Suppressor macrophage treated with lipopolysaccharide for 4 hours (primary cell): ENCODE measurements at regions not wholly inside any gene's neighbourhood (a gene's known extent, or its start where the extent isn't known, plus 50 kb on each side); places are given as distances from the start of the nearest gene placed in this dataset.

Experiments used
- DNase-seq: peaks from one replicate; pipeline ENCODE4 v3.0.0-alpha.2; 2020

DNA sequence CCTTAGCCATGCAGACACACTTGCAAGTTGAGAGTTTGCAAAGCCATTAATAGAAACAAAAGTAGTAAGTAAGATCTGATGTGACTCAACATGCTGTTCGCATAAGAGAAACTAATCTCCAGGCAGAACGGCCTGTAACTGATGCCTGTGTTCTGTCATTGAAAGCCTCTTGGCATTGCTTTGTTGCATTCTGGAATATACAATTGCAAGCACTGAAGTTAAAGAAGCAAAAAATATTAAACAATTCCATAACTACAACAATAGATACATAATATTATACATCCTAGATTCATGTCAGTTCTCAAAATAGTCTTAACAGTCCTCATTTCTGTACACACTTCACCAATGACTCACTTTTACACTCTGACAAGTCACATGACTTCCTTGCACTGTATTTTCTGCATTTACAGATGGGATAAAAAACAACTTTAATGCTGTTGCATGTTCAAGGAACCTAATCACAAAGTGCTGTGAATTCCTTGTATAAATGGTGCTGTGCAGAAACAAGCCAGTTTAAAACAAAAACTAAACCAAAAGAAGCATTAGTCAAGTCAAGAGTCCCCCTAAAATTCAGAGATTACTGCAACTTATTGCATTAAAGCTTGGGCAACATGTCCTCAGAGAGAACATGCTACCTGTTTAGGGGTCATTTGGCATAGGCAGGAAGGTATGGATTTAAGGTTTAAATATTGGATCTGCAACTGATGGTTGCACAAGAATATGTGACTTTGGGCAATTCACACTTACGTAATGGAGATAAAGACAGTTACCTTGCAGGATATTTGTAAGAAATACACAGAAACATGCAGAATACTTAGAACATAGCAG is 79.5 kb upstream of the SERP2 start:
- no peak for DNase-seq

DNA sequence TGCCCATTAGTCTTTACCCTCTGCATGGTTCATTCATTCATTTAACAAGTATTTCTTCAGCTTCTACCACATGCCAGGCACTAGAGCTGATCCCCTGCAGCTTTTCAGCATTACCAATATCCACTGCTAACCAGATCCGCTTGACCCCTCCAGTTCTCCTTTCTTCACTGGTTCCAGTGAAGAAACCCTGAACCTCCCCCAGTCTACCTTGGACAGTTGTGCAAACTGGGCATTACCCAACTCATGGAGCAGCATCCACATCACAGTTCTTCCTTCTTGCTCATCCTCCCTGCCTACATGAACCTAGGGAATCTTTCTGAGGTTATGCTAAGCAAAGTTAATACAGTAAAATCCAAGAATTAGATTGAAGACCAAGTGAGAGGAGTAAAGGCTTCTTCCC is 78.7 kb upstream of the SERP2 start:
- DNase-seq: peak; percentile 63

DNA sequence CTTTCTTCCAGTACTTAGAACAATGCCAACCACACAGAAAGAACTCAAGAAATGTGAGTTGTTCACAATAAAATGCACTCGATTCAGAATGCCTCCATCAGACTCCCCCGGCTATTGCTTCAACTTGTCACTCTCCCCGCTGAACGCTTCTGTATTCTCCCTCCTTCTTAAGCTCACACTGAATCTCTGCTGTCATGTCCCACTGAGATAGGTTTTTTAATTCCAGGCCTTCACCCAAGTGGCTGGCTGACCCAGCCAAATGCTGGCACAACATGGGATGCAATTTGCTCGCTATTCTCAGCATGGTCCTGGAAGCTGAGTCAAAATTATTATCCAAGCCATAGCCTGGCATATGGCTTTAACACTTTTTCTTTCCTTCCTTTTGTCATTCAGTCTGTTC is 76.8 kb upstream of the SERP2 start:
- no peak for DNase-seq

DNA sequence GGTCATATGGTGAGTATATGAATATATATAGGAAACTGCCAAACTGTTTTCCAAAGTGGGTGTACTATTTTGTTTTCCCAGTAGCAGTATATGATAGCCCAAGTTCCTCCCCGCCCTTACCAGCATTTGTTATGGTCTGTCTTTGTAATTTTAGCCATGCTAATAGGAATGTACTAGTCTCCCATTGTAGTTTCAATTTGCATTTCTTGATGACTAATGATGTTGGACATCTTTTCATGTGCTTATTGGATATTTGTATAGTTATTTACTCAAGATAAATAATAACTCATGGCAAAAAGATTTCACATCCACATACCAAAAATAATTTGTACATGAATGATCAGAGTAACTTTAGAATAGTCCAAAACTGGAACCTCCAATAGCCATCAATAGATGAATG is 75.3 kb upstream of the SERP2 start:
- no peak for DNase-seq

DNA sequence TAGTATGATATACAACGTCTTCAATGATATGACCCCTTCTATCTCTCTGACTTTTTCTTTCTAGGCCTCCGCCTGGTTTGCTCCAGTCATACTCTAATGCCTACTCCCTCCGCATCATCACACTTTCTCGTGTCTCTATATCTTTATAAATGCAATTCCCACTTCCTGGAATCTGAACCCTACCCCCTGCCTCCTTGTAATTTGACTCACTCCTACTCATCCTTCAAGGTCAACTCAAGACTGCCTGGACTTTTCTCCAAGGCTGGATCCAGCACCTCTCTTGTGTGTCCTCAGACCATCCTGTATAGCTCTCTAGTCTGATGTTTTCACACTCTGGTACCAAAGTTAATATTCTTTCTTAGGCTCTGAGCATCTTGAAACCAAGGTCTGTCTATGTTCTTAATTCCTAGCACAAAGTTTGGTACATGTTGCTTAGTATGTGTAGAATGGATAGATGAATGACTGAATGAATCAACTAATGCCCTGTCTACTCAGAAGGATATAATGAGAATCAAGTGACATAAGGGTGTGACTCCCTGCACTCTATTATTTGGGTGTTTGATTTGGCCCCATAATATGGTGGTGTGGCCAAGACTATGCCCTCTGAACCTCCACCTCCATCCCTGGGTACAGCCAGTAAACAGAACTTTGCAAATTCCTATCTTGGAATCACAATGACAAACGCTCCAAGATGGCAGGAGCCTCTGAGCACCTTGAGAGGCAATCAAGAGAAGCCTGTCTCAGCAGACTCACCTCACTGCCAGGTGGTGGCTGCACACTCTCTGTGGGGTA is 74.3 kb upstream of the SERP2 start:
- DNase-seq: no peak

DNA sequence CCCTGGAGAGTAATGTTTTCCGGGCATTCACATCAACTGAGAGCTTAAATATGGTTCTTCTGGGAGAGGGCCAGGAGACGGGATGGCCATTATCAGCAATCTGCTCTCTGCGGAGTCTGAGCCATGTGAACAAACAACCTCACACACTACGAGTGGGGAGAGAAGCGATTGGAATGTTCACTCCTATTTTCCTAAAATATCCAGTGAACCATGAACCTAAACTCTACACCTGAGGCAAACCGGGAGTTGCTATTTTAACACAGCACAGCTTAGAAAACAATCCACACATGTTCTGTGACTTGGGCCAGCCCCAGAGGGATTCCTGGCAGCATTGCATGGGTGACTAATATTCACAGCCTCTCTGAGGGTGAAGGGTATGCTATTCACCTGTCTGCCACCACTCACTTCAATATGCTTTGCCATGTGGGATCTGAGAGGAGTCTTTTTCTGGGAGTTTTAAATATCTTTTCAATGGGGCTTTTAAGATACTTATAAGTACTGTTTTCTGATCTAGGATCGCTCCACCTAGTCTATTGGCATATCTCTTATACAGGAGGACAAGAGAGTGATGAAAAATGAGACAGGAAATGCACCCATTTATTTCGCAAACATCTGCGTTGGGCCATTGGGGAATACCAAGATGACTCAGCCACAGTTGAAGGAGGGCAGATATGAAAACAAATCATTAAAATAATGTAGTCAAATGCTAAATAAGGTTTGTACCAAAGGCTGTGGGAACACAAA is 72.6 kb upstream of the SERP2 start:
- DNase-seq: peak; percentile 85

DNA sequence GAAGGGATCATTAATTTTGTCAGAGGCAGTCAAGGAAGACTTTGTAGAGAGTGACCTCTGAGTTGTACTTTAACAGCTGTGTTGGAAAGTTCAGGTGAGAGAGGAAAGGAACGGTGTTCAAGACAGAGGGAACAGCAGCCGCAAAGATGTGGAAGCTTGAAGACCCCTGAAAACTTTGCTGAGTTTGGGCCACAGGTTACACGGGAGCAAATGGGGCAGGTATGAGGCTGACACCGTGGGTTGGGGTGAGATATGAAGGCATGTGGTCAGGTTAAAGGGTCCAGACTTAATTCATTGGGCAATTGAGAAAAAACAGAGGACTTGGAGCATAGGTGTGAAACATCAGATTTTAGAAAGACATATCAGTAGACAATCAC is 72.0 kb upstream of the SERP2 start:
- no peak for DNase-seq

DNA sequence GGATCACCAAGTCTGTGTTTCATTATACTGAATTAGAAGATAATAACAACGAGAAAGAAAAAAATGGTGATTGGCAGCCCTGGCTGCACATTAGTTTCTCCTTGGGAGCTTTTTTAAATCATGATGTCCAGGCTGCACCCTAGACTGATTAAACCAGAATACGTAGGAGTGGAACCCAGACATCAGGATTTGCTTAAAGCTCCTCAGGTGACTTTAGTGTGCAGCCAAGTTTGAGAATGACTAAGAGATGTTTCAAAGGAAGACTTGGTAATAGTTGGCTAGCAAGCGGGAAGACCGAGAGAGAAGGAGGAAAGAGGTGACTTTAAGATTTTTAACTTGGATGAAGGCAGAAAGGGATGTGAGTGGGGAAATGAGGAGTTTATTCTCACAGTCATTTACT is 71.4 kb upstream of the SERP2 start:
- no peak for DNase-seq

DNA sequence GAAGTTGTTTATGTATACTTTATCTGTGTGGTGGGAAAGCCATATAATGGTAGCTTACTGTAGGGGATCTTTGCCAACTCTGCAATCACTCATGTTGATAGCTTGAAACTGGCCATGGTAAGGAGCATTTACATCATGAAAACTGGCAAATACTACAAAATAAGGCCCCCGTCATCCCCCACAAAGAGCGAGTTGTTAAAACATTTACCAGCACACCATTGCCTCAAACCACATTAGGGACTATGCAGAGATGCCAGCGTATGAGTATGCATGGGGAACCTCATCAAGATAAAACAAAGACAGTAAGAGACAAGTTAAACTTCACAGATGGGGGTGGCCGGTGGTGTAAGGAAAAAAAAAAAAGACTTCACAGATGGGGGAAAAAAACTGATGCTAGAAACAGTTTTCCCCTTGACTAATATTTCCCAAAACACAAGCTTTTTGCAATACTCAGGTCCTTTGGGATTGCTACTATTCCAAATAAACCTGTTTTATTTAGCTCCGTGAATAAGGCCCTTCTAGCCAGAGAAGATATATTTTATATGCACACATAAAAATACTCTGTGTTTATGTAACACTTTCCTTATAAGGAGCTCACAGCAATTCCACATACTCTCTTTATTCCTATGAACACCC is 70.6 kb upstream of the SERP2 start:
- no peak for DNase-seq

DNA sequence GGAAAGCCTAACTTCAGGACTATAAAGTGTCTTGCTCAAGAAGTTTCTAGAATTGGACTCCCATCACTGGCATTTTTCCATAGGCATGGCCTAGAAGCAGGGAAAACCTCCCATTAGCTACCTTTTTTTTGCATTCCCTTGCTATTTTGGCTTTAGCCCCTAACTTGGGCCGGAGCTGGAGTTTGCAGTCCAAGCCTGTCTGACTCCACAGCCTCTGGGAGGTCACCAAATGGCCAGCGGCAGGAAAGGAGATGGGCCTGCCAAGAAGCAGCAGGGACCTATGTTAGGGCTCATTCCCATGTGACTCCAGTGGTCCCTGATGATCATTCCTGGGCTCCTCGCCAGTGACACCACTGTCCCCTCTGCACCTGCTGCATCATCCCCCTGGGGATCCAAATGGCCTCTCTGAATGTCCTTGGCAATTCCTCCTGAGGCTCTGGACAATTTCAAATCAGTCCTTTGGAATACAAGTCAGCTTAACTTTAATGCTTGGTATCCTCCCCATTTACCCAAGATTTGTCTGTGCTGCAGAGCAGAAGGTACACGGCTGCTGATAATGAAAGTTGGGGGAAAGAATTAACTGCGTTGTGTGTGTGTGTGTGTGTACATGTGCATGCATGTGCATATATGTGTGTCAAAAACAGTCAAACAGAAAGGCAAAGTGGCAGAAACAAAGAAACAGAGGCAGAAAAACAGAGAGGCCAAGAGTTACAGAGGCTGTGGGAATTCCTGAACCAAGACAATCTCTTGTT is 69.8 kb upstream of the SERP2 start:
- no peak for DNase-seq

DNA sequence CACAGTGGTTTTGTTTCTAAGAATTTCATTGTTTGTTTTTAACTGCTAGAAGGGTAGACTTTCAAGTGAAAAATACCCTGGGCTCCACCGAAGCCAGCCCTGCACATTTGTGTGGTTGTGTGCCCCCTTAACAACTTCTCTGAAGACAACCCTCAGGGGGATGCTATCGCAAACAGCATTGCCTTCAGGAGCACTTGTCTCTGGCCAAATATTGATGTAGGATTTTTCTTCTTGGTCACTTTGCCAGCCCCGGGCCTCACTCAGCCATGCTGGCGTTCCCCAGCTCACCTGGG is 69.2 kb upstream of the SERP2 start:
- DNase-seq: no peak

DNA sequence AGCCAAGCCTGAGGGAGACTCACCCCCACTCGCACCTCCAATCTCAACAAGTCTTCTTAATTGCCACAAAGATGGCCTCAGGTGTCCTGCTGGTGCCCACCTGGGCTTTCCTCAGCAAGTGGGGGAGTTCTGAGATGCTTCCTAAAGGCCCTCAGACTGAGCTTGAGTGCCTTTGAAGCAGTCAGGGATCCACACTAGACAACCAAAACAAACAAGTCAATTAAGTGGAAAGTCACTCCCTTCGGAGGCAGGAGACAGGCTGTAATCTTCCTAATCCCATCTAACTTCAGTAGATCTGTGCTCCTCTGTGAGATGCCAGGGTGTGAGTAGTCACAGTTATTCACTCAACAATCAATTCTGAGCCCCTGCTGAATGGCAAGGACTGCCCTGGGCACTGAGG is 68.3 kb upstream of the SERP2 start:
- DNase-seq: no peak

DNA sequence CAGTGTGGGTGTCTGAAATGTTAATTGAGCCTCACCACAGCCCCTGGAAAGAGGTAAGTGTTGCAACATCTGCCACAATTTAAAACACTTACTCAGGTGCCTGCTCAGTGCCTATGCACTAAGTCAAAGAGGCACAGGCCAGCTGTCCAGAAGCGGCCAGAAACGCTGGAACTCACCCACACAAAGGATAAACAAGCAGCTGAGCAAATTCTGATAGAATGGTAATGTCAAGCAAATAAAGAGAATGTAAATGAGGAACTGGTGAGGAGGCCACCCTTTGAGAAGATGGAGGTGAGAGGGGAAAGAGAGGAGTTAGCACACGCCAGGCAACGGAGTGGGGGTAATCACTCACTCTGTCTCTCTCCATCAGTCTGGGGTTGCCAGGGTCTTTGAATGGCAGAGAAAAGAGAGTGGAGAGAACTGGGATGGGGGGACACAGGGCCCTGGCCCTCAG is 67.7 kb upstream of the SERP2 start:
- no peak for DNase-seq

DNA sequence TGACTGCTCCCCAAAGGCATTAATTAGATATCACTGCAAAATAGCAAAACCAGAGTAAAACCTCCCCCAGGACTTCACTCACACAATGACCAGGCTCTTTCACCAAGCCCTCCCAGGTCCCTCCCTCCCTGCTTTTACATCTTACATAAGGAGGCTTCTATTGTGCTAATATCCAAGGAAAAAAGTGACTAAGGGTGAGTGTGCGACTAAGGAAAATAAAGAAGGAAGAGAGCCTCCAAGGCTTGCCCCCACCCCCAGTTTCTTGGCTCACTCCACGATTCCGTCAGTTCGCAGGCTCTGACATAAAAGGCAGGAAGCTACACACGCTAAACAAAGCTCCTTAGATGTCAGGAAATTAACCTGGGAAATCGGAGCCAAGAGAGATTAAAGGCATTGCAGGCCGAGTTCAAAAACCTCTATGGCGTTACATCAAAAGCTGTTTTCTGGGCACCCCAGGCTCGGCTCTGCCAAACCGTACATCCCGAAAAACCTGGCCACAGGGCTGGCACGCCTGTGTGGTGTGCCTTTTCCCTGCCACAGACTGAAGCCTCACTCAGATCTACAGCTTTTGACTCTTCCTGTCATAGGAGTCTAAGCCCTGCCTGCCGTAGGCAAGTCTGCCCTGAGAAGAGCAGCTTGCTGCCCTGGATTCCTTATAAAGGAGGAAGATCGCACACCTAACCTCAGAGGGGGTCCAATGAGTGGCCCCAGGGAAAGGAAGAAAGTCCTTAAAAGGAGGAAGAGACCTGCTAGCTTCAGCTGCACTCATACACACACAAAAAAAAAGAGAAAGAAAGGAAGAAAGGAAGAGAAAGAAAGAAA is 67.0 kb upstream of the SERP2 start:
- peak; percentile 67 for DNase-seq

DNA sequence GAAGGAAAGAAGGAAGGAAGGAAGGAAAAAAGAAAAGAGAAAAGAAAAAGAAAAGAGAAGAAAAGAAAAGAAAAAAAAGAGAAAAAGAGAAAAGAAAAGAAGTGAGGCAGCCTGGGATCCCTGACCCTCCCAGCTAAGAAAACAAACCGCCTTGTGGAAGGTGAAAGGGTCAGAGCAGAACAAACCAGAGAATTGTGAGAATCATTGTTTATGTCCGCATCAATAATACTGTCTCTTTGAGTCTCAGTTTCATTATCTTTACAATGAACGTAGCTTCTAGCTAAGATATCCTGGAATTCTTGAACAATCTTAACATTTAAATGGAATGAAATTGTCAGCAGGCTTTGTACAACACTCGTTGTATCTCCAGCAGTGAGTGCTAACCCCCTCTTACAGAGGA is 66.4 kb upstream of the SERP2 start:
- no peak for DNase-seq

DNA sequence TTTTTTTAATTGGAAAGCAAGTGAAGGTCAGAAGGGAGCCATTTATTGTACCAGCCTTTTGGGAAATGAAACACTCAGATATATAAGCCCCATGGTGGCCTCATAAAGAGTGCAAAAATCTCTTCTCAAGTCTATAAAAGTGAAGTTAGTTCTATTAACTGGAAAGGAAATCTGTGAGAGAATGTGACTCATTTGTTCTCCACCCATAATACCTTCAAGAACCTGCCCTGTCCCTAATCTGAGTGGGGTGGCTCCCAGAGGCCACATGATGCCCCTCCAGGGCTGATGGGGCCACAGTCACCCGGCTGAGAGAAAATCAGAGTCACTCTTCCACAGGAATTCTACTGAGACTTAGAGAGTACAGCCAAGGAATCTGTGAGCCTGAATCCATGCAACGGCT is 65.8 kb upstream of the SERP2 start:
- no peak for DNase-seq

DNA sequence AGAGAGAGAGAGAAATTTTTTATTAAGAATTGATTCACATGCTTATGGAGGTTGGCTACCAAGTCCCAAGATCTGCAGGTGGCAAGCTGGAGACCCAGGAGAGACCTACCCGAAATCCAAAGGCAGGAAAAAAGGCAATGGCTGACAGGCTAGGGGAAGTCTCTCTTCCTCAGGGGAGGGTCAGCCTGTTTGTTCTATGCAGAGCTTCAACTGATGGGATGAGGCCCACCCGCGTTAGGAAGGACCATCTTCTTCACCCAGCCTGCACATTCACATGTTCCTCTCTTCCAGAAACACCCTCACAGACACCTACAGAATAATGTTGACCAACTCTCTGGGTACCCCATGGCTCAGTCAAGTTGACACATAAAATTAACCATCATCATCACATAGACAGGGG is 65.3 kb upstream of the SERP2 start:
- DNase-seq: no peak

DNA sequence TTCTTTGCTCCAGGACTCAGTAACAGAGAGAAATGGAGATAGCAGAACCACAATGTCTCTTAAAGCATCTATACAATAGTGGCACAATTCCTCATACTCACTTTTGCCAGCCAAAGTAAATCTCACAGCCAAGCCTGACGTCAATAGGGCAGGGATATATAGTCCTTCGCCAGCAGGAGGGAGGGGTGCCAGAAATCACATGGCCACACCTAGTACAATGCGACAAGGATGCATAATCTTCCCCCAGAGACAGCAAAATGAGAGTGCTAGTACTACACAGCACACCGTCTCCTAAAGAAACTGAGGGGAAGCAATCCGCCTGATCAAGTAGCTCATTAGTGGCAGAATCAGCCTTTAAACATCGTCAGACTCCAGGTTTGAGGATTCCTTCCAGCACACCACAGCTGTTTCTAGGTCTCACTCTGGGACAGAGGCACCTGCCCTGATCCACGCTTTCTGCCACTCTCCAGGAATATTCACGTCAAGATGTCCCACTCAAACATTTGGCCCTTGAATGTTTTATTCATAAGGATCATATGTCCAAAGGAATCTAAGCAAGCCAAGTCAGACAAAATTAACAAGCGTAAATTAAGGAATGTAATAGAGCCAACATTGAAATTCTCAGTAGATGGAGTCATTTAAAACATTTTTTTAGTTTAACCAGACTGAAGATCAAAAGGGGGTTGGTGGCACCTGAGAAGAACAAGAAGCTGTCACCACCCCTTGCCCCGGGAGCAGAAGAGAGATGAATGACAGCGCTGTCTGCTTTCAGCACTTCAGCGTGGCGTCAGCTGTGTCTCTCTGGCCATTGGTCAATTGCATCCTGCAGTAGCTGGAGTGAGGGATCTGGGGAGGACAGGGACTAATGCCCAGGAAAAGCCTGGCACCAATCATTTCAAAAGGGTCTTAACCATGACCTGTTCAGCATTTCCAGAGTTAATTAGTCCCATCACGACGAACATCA is 63.5 kb upstream of the SERP2 start:
- no peak for DNase-seq

DNA sequence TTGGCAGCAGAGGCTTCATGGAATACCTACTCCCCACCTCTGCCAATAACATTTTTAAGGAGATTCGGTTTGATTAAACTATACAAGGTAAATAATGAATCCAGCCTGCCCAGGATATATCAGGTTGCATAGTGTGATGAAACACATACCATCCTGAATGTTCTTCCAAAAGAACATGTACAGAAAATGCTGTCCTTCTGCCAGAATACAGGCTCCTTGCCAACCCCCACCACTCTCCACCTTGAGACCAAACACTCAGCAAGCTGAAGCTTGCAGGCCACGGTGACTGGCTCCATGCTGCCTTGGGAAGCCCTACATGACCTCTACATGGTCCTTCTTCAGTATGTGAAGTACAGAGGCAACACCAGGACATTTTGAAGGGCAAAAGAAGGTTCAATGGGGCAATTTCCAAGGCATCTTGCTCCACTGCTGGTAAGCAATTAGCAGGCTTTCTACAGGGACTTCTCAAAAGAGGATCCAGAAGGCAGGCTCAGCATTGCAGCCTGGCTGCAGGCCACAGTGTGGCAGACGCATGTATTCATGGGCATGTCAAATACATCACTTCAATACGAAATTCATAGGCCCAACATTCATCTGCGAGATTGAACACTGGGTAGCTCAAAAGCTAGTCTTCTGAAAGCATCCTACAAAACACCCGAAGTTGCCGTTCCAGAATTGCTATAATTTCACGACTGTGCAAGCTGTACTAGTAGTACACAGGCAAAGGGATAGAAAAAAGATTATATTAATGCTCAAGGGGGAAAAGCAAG is 62.4 kb upstream of the SERP2 start:
- no peak for DNase-seq

DNA sequence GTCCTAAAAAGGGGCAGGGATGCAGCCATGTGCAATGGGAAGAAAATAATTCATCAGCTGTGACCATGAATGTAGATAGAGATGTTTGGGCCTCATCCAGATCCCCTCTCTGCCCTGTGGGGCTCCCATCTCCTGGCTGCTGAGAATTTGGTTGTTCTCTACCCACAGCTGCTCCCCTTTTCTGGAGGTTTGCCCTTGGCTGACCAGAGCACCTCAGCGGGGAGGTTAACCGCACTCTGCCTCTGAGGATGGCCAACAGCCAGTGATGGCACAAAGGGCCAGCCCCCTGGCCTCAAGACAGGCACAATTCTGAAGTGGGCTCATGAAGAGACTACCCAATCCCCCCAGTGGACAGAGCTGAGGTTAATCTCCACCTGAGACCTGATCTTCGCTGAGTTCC is 61.5 kb upstream of the SERP2 start:
- no peak for DNase-seq
